Epithelial cell of proximal tubule (primary cell): ENCODE measurements at regions not wholly inside any gene's neighbourhood (a gene's known extent, or its start where the extent isn't known, plus 50 kb on each side); places are given as distances from the start of the nearest gene placed in this dataset.

ENCODE experiments used
- DNase-seq: peaks from one replicate; pipeline ENCODE4 v3.0.0-alpha.2; 2011; ENCODE audit warnings: low read depth
- H3K4me3 ChIP-seq: 2 replicates; pipeline ENCODE4 v1.5.1; 2011; ENCODE audit warnings: low read depth, mild to moderate bottlenecking, low read length
- TF ChIP-seq, protein P1 (sequence below): conservative IDR thresholded peaks from 2 replicates; pipeline ENCODE4 v1.5.1; 2012; ENCODE audit warnings: low read depth, mild to moderate bottlenecking, low read length

GRCh38 chr4:23225564-23225963 is 532.8 kb downstream of the GBA3 start:
- TF ChIP-seq, protein P1, sequence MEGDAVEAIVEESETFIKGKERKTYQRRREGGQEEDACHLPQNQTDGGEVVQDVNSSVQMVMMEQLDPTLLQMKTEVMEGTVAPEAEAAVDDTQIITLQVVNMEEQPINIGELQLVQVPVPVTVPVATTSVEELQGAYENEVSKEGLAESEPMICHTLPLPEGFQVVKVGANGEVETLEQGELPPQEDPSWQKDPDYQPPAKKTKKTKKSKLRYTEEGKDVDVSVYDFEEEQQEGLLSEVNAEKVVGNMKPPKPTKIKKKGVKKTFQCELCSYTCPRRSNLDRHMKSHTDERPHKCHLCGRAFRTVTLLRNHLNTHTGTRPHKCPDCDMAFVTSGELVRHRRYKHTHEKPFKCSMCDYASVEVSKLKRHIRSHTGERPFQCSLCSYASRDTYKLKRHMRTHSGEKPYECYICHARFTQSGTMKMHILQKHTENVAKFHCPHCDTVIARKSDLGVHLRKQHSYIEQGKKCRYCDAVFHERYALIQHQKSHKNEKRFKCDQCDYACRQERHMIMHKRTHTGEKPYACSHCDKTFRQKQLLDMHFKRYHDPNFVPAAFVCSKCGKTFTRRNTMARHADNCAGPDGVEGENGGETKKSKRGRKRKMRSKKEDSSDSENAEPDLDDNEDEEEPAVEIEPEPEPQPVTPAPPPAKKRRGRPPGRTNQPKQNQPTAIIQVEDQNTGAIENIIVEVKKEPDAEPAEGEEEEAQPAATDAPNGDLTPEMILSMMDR: no peak
- no peak for DNase-seq
- H3K4me3 ChIP-seq: no peak overlapping the region

- no peak for DNase-seq
- H3K4me3 ChIP-seq: no peak overlapping the region
- TF ChIP-seq, protein P1: no peak
Observed at GRCh38 chr4:23224684-23225420, 532.1 kb downstream of the GBA3 start.

DNA sequence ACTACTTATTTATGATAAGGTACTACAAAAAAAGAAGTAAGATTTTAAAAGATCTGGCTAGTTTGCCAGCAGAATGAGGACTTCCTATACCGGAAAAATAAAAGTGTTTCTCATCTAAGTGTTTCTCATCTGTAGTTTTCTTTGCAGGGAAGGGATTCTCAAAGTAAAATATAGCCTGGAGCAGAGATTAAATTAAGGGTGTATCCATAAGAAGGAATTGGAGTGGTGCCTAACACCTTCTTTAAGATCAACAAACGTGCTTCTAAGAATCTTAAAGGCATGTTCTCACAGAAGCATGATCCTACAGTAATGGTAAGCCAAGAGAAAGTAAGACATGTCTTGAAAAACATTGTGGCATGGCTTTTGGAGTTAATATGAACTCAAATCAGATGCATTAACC is 528.2 kb downstream of the GBA3 start:
- no peak for DNase-seq
- H3K4me3 ChIP-seq: no peak overlapping the region
- TF ChIP-seq, protein P1: no peak

DNA sequence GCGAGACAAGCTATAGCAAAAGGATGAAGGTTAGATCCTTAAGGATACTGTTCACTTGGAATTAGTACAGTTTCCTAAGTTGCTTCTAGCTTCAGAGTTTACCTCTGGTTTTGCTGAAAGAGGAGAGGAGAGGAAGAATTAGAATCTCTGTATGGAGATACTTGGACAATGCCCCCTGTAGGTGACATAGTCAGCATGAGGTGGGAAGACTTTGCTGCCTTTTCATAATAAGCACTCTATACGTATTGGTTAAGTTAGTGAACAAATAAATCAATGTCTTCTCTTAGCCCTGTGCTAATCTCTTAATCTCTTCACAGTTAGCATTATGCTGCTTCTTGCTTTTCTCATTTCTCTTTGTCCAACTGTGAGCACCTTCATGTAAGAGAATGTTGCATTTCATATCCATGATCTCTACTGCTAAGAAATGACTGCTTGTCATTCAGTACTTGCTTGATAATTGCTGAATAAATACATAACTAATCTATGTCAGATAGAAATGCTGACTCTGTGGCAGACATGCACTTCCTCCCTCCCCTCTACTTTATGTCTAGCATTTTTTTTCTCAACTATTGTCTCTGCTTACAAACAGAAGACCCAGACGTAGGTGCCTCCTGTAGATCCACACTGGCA is 527.2 kb downstream of the GBA3 start:
- TF ChIP-seq, protein P1: peak; percentile 11
- H3K4me3 ChIP-seq: no peak overlapping the region

DNA sequence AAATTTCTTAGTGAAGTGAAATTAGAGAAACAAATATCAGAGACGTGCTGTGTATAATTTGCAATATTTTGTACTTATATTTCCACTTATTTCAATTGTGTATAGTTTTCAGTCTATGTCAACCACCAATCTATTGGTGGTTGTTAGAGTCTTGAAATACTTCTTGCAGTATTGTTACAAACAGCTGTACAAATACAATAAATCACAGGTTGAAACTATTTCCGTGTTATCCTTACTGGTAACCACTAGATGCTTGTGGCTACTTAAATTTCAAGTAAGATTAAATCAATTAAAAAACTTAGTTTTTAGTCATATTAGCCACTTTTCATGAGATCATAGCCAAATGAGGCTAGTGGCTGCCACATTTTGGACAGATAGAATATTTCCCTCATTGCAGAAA is 520.5 kb downstream of the GBA3 start:
- TF ChIP-seq, protein P1: no peak
- no peak overlapping the region for H3K4me3 ChIP-seq
- DNase-seq: no peak

More for the DNA sequence above, 527.2 kb downstream of the GBA3 start:
- no peak for DNase-seq

DNA sequence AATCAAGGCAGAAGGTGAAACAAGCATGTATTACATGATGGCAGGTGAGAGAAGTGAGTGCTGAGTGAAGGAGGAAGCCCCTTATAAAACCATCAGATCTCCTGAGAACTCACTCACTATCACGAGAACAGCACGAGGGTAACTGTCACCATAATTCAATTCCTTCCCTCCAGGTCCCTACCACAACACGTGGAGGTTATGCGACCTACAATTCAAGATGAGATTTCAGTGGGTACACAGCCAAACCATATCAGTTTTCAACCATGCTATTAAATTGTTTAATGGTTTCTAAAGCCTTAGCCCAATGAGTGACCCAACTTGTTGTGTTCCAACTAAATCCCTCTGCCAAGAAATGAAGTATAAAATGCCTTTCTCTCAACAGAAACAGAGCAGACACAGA is 519.8 kb downstream of the GBA3 start:
- TF ChIP-seq, protein P1: no peak
- no peak for DNase-seq
- H3K4me3 ChIP-seq: no peak overlapping the region

GRCh38 chr4:23207059-23207458 is 514.3 kb downstream of the GBA3 start:
- no peak overlapping the region for H3K4me3 ChIP-seq
- TF ChIP-seq, protein P1: no peak
- no peak for DNase-seq
